ENCODE measurements at regions not wholly inside any gene's neighbourhood (a gene's known extent, or its start where the extent isn't known, plus 50 kb on each side); places are given as distances from the start of the nearest gene placed in this dataset.

DNA sequence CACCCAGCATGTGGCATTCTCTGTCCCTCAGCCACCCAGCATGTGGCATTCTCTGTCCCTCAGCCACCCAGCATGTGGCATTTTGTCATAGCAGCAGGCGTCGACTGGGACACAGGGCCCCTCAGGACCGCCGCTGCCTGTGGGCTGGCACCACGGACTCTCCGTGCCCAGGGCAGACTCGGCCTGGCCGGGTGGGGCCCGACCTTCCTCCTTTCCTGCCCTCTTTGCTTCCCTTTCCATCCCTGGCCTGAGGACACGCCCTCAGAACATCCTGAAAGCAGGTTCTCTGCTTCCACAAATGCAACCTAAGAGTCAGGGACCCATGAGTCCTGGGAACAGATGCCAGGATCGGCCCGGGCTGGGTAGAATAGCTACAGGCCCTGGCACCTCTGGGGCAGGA lies 291.4 kb upstream of the SALL3 start:
- intact Hi-C loops (cut with DNase I; ENCODE audit: low total_unique reads) = no loop called here
- DNase-seq (ENCODE audit: low spot score in 2 of 2) = peak in 1 of 2 donors; percentile 61
- no peak overlapping the region for H3K4me3 ChIP-seq (ENCODE audit: low read depth, poor library complexity, severe bottlenecking)
- WGBS, 2 donors = 73 to 88% methylated on average over 12 of the region's 12 CpGs
- TF ChIP-seq, protein P1, sequence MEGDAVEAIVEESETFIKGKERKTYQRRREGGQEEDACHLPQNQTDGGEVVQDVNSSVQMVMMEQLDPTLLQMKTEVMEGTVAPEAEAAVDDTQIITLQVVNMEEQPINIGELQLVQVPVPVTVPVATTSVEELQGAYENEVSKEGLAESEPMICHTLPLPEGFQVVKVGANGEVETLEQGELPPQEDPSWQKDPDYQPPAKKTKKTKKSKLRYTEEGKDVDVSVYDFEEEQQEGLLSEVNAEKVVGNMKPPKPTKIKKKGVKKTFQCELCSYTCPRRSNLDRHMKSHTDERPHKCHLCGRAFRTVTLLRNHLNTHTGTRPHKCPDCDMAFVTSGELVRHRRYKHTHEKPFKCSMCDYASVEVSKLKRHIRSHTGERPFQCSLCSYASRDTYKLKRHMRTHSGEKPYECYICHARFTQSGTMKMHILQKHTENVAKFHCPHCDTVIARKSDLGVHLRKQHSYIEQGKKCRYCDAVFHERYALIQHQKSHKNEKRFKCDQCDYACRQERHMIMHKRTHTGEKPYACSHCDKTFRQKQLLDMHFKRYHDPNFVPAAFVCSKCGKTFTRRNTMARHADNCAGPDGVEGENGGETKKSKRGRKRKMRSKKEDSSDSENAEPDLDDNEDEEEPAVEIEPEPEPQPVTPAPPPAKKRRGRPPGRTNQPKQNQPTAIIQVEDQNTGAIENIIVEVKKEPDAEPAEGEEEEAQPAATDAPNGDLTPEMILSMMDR (IDR thresholded peaks at IDR 0.05) = no peak
- no peak for TF ChIP-seq POLR2A (IDR thresholded peaks at IDR 0.05)

GRCh38 chr18:78688916-78689315 lies 290.7 kb upstream of the SALL3 start:
- 77 to 93% methylated on average over 3 to 11 of the region's 11 CpGs for WGBS, 2 donors
- TF ChIP-seq, protein P1 (IDR thresholded peaks at IDR 0.05) = no peak
- no peak for TF ChIP-seq POLR2A (IDR thresholded peaks at IDR 0.05)
- DNase-seq (ENCODE audit: low spot score in 2 of 2) = peak in 1 of 2 donors; percentile 83
- no peak overlapping the region for H3K4me3 ChIP-seq (ENCODE audit: low read depth, poor library complexity, severe bottlenecking)
- intact Hi-C loops (cut with DNase I; ENCODE audit: low total_unique reads) = no loop called here

DNA sequence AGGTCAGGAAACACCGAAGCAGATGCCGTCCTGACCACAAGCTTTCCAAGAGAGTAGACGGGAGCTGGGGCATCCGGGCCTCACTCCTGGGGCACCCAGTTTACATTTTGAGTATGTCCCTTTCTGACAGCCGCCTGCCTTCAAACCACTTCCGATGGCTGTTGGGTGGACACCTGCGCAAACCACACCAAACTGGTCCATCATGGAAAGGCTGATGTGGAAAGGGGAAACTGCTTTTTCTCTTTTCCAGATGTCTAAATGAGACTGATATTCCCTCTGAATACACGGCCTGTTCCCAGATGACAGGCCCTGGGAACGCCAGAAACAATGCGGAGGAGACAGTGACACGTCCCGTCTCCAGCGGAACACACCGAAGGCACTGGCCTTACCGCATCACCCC lies 290.0 kb upstream of the SALL3 start:
- 84 to 93% methylated on average over 15 of the region's 15 CpGs for WGBS, 2 donors
- intact Hi-C loops (cut with DNase I; ENCODE audit: low total_unique reads) = no loop called here
- DNase-seq (ENCODE audit: low spot score in 2 of 2) = peak in 1 of 2 donors; percentile 60
- TF ChIP-seq, protein P1 (IDR thresholded peaks at IDR 0.05) = no peak
- no peak for TF ChIP-seq POLR2A (IDR thresholded peaks at IDR 0.05)
- H3K4me3 ChIP-seq (ENCODE audit: low read depth, poor library complexity, severe bottlenecking) = no peak overlapping the region

DNA sequence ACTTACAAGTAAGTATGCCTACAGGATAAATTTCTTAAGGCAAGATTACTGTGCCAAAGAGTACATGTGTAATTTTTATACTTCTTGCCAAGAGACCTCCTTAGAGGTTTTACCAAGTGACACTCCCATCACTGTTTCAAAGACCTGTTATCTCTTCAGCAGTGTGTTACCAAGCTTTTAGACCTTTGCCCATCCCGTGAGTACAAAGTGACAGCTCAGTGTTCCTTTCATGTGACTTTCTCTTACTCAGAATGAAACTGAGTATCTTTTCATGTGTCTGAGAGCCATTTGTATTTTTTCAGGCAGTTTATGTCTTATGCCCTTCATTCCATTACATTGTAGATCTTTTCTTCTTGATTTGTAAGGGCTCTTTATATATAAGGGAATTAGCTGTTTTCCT lies 287.5 kb upstream of the SALL3 start:
- 48 to 60% methylated on average over 1 of the region's 1 CpG for WGBS, 2 donors
- H3K4me3 ChIP-seq (ENCODE audit: low read depth, poor library complexity, severe bottlenecking) = no peak overlapping the region
- intact Hi-C loops (cut with DNase I; ENCODE audit: low total_unique reads) = no loop called here
- TF ChIP-seq, protein P1 (IDR thresholded peaks at IDR 0.05) = no peak
- TF ChIP-seq POLR2A (IDR thresholded peaks at IDR 0.05) = no peak
- no peak for DNase-seq (ENCODE audit: low spot score in 2 of 2)

DNA sequence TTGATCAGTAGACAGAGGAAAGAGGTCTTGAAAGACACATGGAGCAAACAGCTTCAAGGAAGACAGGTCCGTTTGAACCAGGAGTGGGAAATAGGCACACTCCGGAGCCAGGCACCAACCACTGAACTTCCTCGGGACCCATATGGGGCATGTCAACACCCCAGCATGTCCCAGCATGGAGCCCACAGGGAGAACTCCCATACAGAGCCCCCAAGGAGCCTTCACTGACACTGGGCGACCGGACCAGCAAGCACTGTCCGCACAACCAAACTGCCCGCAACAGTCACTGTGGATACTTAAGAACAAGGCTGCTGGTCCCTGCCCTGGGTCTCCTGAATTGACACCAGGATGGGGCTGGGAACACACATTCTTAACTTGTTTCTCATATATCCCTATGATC lies 286.2 kb upstream of the SALL3 start:
- DNase-seq (ENCODE audit: low spot score in 2 of 2) = peak in 1 of 2 donors; percentile 76
- 82 to 83% methylated on average over 7 of the region's 7 CpGs for WGBS, 2 donors
- TF ChIP-seq, protein P1 (IDR thresholded peaks at IDR 0.05) = no peak
- TF ChIP-seq POLR2A (IDR thresholded peaks at IDR 0.05) = no peak

DNA sequence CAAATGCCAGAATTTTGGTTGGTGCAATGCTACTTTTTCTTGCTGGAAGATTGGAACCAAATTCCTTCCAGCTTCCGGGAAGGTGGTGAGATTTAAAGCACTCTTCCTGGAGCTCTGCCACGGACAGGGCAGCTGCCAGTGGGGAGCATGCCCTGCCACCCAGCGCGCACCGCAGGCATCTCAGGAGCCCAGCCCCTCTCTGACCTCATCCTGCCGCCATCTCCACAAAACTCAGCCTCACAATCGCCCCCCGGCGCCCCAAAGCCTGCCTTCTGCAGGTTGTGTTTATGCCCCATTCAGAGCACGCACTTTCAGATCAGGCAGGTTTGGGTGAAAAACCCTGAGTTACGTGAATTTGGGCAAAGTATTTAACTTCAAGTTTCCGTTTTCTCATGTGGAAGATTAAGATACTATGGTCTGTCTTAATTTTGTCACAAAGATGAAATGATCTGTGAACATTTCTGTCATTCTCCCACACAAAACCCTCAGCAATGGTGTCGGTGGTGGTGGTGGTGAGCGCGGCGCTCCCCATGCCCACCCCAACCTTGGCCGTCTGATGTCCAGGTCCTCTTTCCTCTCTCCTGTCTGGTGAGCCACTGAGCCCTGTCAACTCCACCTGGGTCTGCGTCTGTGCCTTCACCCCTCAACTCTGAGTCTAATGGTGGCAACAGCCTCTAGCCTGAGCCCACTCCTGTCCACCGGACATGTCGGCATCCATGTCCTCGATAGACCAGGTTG lies 282.8 kb upstream of the SALL3 start:
- H3K4me3 ChIP-seq (ENCODE audit: low read depth, poor library complexity, severe bottlenecking) = no peak overlapping the region
- TF ChIP-seq, protein P1 (IDR thresholded peaks at IDR 0.05) = no peak
- TF ChIP-seq POLR2A (IDR thresholded peaks at IDR 0.05) = no peak
- WGBS, 2 donors = 85 to 86% methylated on average over 21 of the region's 21 CpGs
- intact Hi-C loops (cut with DNase I; ENCODE audit: low total_unique reads) = no loop called here
- peak in 1 of 2 donors; percentile 61 for DNase-seq (ENCODE audit: low spot score in 2 of 2)

More for the DNA sequence above, 286.2 kb upstream of the SALL3 start:
- H3K4me3 ChIP-seq (ENCODE audit: low read depth, poor library complexity, severe bottlenecking) = no peak overlapping the region
- intact Hi-C loops (cut with DNase I; ENCODE audit: low total_unique reads) = no loop called here
